HEK293 (cell line): ENCODE measurements at regions not wholly inside any gene's neighbourhood (a gene's known extent, or its start where the extent isn't known, plus 50 kb on each side); places are given as distances from the start of the nearest gene placed in this dataset.

Experiments used
- CTCF ChIA-PET: fragments of 350-600 bp; formaldehyde crosslinking; extraction: SDS; loops from one replicate; lab custom pipeline; 2021; ENCODE audit warnings: antibody characterized with exemption; lab: Yijun Ruan, JAX
- POLR2A ChIA-PET: fragments of 300-600 bp; formaldehyde crosslinking; extraction: SDS; loops from one replicate; lab custom pipeline; 2020; ENCODE audit warnings: antibody characterized with exemption, inconsistent platforms; lab: Yijun Ruan, JAX
- H3K27ac ChIP-seq: fragments of 200-500 bp; sonication (Bioruptor generic); 2 replicates; pipeline ENCODE4 v1.5.1; 2014; ENCODE audit warnings: low read depth, low read length, control low read depth, inconsistent platforms; ENCODE audit errors: extremely low read depth
- H3K36me3 ChIP-seq, 2 experiments: fragments of 200-500 bp in 1 of 2; sonication (Bioruptor generic) in 1 of 2; 1 replicate in 1 of 2; 2 replicates in 1 of 2; pipeline ENCODE4 v1.5.1; 2014 to 2017; ENCODE audit warnings: inconsistent platforms in 2 of 2, low read length in 2 of 2; ENCODE audit not compliant: control insufficient read depth in 2 of 2, insufficient read depth in 1 of 2
- H3K4me1 ChIP-seq: fragments of 200-500 bp; sonication (Bioruptor generic); 2 replicates; pipeline ENCODE4 v1.5.1; 2014; ENCODE audit warnings: mild to moderate bottlenecking, low read length, inconsistent platforms; ENCODE audit not compliant: control insufficient read depth, insufficient read depth
- H3K4me3 ChIP-seq: 2 replicates; pipeline ENCODE4 v1.5.1; 2011; ENCODE audit warnings: low read depth, mild to moderate bottlenecking, control low read depth, low read length, moderate library complexity
- H3K9me3 ChIP-seq: fragments of 200-500 bp; sonication (Bioruptor generic); 2 replicates; pipeline ENCODE4 v1.5.1; 2014; ENCODE audit warnings: low read depth, low read length, inconsistent platforms; ENCODE audit not compliant: control insufficient read depth, insufficient read depth
- KLF16 ChIP-seq: fragments of 450-650 bp; formaldehyde crosslinking; IDR thresholded peaks from 2 replicates; pipeline ENCODE4 v1.5.1; 2017; ENCODE audit warnings: missing biosample characterization, missing genetic modification characterization
- RBAK ChIP-seq: fragments of 450-650 bp; formaldehyde crosslinking; IDR thresholded peaks from 2 replicates; pipeline ENCODE4 v1.5.1; 2016; ENCODE audit warnings: missing biosample characterization, missing genetic modification characterization
- SP2 ChIP-seq: fragments of 450-650 bp; formaldehyde crosslinking; IDR thresholded peaks from 2 replicates; pipeline ENCODE4 v1.5.1; 2016; ENCODE audit warnings: missing biosample characterization, missing genetic modification characterization
- TRIM28 ChIP-seq: IDR thresholded peaks from 2 replicates; pipeline ENCODE4 v1.6.1; 2011; ENCODE audit warnings: low read length, control low read depth, borderline replicate concordance
- YY1 ChIP-seq: fragments of 450-650 bp; formaldehyde crosslinking; IDR thresholded peaks from 2 replicates; pipeline ENCODE4 v1.5.1; 2018; ENCODE audit warnings: missing biosample characterization, missing genetic modification characterization
- ZBTB6 ChIP-seq: fragments of 450-650 bp; formaldehyde crosslinking; IDR thresholded peaks from 2 replicates; pipeline ENCODE4 v1.5.1; 2017; ENCODE audit warnings: missing biosample characterization, missing genetic modification characterization
- ZEB2 ChIP-seq: fragments of 450-650 bp; formaldehyde crosslinking; IDR thresholded peaks from 2 replicates; pipeline ENCODE4 v1.5.1; 2016; ENCODE audit warnings: missing biosample characterization, missing genetic modification characterization
- ZFP41 ChIP-seq: fragments of 450-650 bp; formaldehyde crosslinking; IDR thresholded peaks from 2 replicates; pipeline ENCODE4 v1.5.1; 2016; ENCODE audit warnings: missing biosample characterization, missing genetic modification characterization, borderline replicate concordance
- ZFP69B ChIP-seq: fragments of 450-650 bp; formaldehyde crosslinking; IDR thresholded peaks from 2 replicates; pipeline ENCODE4 v1.5.1; 2016; ENCODE audit warnings: missing biosample characterization, missing genetic modification characterization
- ZIC2 ChIP-seq: fragments of 450-650 bp; formaldehyde crosslinking; IDR thresholded peaks from 2 replicates; pipeline ENCODE4 v1.5.1; 2016; ENCODE audit warnings: missing biosample characterization, missing genetic modification characterization
- ZNF121 ChIP-seq: fragments of 450-650 bp; formaldehyde crosslinking; IDR thresholded peaks from 2 replicates; pipeline ENCODE4 v1.5.1; 2016; ENCODE audit warnings: missing biosample characterization, missing genetic modification characterization
- ZNF138 ChIP-seq: fragments of 450-650 bp; formaldehyde crosslinking; IDR thresholded peaks from 2 replicates; pipeline ENCODE4 v1.5.1; 2016; ENCODE audit warnings: missing biosample characterization, missing genetic modification characterization, borderline replicate concordance
- ZNF169 ChIP-seq: fragments of 450-650 bp; formaldehyde crosslinking; IDR thresholded peaks from 2 replicates; pipeline ENCODE4 v1.5.1; 2016; ENCODE audit warnings: missing biosample characterization, missing genetic modification characterization
- ZNF174 ChIP-seq: fragments of 450-650 bp; formaldehyde crosslinking; IDR thresholded peaks from 2 replicates; pipeline ENCODE4 v1.5.0; 2017; ENCODE audit warnings: missing biosample characterization, mild to moderate bottlenecking, missing genetic modification characterization
- ZNF221 ChIP-seq: fragments of 450-650 bp; formaldehyde crosslinking; IDR thresholded peaks from 2 replicates; pipeline ENCODE4 v1.5.1; 2017; ENCODE audit warnings: missing biosample characterization, missing genetic modification characterization, borderline replicate concordance
- ZNF23 ChIP-seq: fragments of 450-650 bp; formaldehyde crosslinking; IDR thresholded peaks from 2 replicates; pipeline ENCODE4 v1.5.1; 2016; ENCODE audit warnings: missing biosample characterization, missing genetic modification characterization, borderline replicate concordance
- ZNF239 ChIP-seq: fragments of 450-650 bp; formaldehyde crosslinking; IDR thresholded peaks from 2 replicates; pipeline ENCODE4 v1.5.1; 2016; ENCODE audit warnings: missing biosample characterization, missing genetic modification characterization
- ZNF266 ChIP-seq: fragments of 450-650 bp; formaldehyde crosslinking; IDR thresholded peaks from 2 replicates; pipeline ENCODE4 v1.5.1; 2016; ENCODE audit warnings: missing biosample characterization, missing genetic modification characterization, low read depth
- ZNF311 ChIP-seq: fragments of 450-650 bp; formaldehyde crosslinking; IDR thresholded peaks from 2 replicates; pipeline ENCODE4 v1.5.1; 2017; ENCODE audit warnings: missing biosample characterization, missing genetic modification characterization, borderline replicate concordance
- ZNF335 ChIP-seq: fragments of 450-650 bp; formaldehyde crosslinking; conservative IDR thresholded peaks from 2 replicates; pipeline ENCODE4 v1.5.1; 2016; ENCODE audit warnings: missing biosample characterization, missing genetic modification characterization
- ZNF354C ChIP-seq: fragments of 450-650 bp; formaldehyde crosslinking; IDR thresholded peaks from 2 replicates; pipeline ENCODE4 v1.5.1; 2016; ENCODE audit warnings: missing biosample characterization, missing genetic modification characterization, low read depth, borderline replicate concordance
- ZNF416 ChIP-seq: fragments of 450-650 bp; formaldehyde crosslinking; IDR thresholded peaks from 2 replicates; pipeline ENCODE4 v1.5.1; 2016; ENCODE audit warnings: missing biosample characterization, missing genetic modification characterization
- ZNF510 ChIP-seq: fragments of 450-650 bp; formaldehyde crosslinking; IDR thresholded peaks from 2 replicates; pipeline ENCODE4 v1.5.1; 2018; ENCODE audit warnings: mild to moderate bottlenecking, missing genetic modification characterization, missing biosample characterization; ENCODE audit not compliant: insufficient replicate concordance
- ZNF521 ChIP-seq: fragments of 450-650 bp; formaldehyde crosslinking; IDR thresholded peaks from 2 replicates; pipeline ENCODE4 v1.5.1; 2017; ENCODE audit warnings: missing biosample characterization, mild to moderate bottlenecking, missing genetic modification characterization
- ZNF561 ChIP-seq: fragments of 450-650 bp; IDR thresholded peaks from 2 replicates; pipeline ENCODE4 v1.5.1; 2018; ENCODE audit warnings: missing biosample characterization, missing genetic modification characterization, borderline replicate concordance
- ZNF571 ChIP-seq: fragments of 450-650 bp; formaldehyde crosslinking; IDR thresholded peaks from 2 replicates; pipeline ENCODE4 v1.5.0; 2017; ENCODE audit warnings: missing biosample characterization, missing genetic modification characterization
- ZNF600 ChIP-seq: fragments of 450-650 bp; formaldehyde crosslinking; IDR thresholded peaks from 2 replicates; pipeline ENCODE4 v1.5.1; 2016; ENCODE audit warnings: missing biosample characterization, missing genetic modification characterization
- ZNF658 ChIP-seq: fragments of 450-650 bp; formaldehyde crosslinking; IDR thresholded peaks from 2 replicates; pipeline ENCODE4; 2016; ENCODE audit warnings: missing biosample characterization, missing genetic modification characterization
- ZNF664 ChIP-seq: fragments of 450-650 bp; formaldehyde crosslinking; IDR thresholded peaks from 2 replicates; pipeline ENCODE4 v1.5.1; 2016; ENCODE audit warnings: missing biosample characterization, missing genetic modification characterization
- ZNF768 ChIP-seq: fragments of 450-650 bp; formaldehyde crosslinking; IDR thresholded peaks from 2 replicates; pipeline ENCODE4 v1.5.1; 2018; ENCODE audit warnings: missing biosample characterization, mild to moderate bottlenecking, missing genetic modification characterization
- ZSCAN30 ChIP-seq: fragments of 450-650 bp; IDR thresholded peaks from 2 replicates; pipeline ENCODE4 v1.5.1; 2018; ENCODE audit warnings: missing biosample characterization, mild to moderate bottlenecking, missing genetic modification characterization, moderate library complexity
- TF ChIP-seq, protein P1 (sequence below): fragments of 450-650 bp; formaldehyde crosslinking; IDR thresholded peaks from 2 replicates; pipeline ENCODE4 v1.5.1; 2016; ENCODE audit warnings: missing biosample characterization, missing genetic modification characterization
- TF ChIP-seq, protein P2 (sequence below): fragments of 450-650 bp; formaldehyde crosslinking; IDR thresholded peaks from 2 replicates; pipeline ENCODE4 v1.5.1; 2016; ENCODE audit warnings: missing biosample characterization, missing genetic modification characterization
- TF ChIP-seq, protein P3 (sequence below): fragments of 450-650 bp; formaldehyde crosslinking; IDR thresholded peaks from 2 replicates; pipeline ENCODE4 v1.5.1; 2017; ENCODE audit warnings: missing biosample characterization, missing genetic modification characterization
- TF ChIP-seq, protein P4 (sequence below): fragments of 450-650 bp; formaldehyde crosslinking; IDR thresholded peaks from 2 replicates; pipeline ENCODE4 v1.5.1; 2016; ENCODE audit warnings: missing biosample characterization, missing genetic modification characterization

DNA sequence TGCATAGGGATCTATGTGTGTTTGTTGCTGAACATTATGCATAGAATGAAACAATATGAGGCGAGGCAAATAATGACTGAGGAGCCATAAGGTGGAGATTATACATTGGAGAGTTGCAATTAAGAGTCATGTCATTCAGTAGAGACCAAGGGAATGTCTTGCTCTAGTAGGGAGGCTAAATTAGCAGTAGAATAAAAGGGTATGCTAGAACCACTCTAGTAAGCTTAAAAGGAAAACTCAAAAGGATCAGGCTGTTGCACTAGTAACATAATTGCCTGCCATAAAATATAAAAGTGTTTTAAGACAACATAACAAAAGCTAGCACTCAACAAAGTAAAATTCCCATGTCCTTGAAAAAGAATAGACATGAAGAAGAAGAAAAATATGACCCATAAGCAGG, 586.2 kb upstream of the DIAPH2 start:
- POLR2A ChIA-PET, result no interaction called here
- CTCF ChIA-PET, result no interaction called here

GRCh38 chrX:96102997-96103396, 581.6 kb upstream of the DIAPH2 start:
- POLR2A ChIA-PET, result no interaction called here
- no peaks in the 10 kb centered on the region for H3K4me1 ChIP-seq

More for the DNA sequence above, 586.2 kb upstream of the DIAPH2 start:
- no peaks in the 10 kb centered on the region for H3K36me3 ChIP-seq
- no peaks in the 10 kb centered on the region for H3K4me1 ChIP-seq
- H3K4me3 ChIP-seq, result no peak overlapping the region
- no peak for TF ChIP-seq ZNF354C
- TF ChIP-seq ZSCAN30 (tag by site-specific recombination), result no peak
- TF ChIP-seq ZNF138 (tag by site-specific recombination), result no peak
- TF ChIP-seq ZNF169 (tag by site-specific recombination), result no peak
- no peak for TF ChIP-seq YY1 (tag by site-specific recombination)
- TF ChIP-seq ZIC2 (tag by site-specific recombination), result no peak
- no peak for TF ChIP-seq ZNF521 (tag by site-specific recombination)
- TF ChIP-seq TRIM28, result no peak
- TF ChIP-seq, protein P1, sequence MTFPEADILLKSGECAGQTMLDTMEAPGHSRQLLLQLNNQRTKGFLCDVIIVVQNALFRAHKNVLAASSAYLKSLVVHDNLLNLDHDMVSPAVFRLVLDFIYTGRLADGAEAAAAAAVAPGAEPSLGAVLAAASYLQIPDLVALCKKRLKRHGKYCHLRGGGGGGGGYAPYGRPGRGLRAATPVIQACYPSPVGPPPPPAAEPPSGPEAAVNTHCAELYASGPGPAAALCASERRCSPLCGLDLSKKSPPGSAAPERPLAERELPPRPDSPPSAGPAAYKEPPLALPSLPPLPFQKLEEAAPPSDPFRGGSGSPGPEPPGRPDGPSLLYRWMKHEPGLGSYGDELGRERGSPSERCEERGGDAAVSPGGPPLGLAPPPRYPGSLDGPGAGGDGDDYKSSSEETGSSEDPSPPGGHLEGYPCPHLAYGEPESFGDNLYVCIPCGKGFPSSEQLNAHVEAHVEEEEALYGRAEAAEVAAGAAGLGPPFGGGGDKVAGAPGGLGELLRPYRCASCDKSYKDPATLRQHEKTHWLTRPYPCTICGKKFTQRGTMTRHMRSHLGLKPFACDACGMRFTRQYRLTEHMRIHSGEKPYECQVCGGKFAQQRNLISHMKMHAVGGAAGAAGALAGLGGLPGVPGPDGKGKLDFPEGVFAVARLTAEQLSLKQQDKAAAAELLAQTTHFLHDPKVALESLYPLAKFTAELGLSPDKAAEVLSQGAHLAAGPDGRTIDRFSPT (tag by site-specific recombination), result no peak
- no peak for TF ChIP-seq ZNF221
- no peak for TF ChIP-seq ZNF658
- TF ChIP-seq ZNF174 (tag by site-specific recombination), result no peak
- TF ChIP-seq ZNF23, result no peak
- no peak for TF ChIP-seq ZEB2 (tag by site-specific recombination)
- no peak for TF ChIP-seq ZFP69B (tag by site-specific recombination)
- TF ChIP-seq ZNF311, result no peak
- TF ChIP-seq ZNF416, result no peak
- TF ChIP-seq ZNF600, result no peak
- H3K27ac ChIP-seq, result no peak overlapping the region
- no peaks in the 10 kb centered on the region for H3K9me3 ChIP-seq

More at GRCh38 chrX:96102997-96103396, 581.6 kb upstream of the DIAPH2 start:
- CTCF ChIA-PET, result interaction anchor here (0.6 kb wide), 1 partner anchor 9 kb away, joined by 3 read pairs; no protein-coding TSS in a partner anchor
- H3K9me3 ChIP-seq, result no peaks in the 10 kb centered on the region
- H3K4me3 ChIP-seq, result no peak overlapping the region
- TF ChIP-seq ZNF561, result no peak
- TF ChIP-seq, protein P2, sequence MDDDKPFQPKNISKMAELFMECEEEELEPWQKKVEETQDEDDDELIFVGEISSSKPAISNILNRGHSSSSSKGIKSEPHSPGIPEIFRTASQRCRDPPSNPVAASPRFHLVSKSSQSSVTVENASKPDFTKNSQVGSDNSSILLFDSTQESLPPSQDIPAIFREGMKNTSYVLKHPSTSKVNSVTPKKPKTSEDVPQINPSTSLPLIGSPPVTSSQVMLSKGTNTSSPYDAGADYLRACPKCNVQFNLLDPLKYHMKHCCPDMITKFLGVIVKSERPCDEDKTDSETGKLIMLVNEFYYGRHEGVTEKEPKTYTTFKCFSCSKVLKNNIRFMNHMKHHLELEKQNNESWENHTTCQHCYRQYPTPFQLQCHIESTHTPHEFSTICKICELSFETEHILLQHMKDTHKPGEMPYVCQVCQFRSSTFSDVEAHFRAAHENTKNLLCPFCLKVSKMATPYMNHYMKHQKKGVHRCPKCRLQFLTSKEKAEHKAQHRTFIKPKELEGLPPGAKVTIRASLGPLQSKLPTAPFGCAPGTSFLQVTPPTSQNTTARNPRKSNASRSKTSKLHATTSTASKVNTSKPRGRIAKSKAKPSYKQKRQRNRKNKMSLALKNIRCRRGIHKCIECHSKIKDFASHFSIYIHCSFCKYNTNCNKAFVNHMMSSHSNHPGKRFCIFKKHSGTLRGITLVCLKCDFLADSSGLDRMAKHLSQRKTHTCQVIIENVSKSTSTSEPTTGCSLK, result no peak
- TF ChIP-seq ZNF121 (tag by site-specific recombination), result no peak
- TF ChIP-seq ZNF335, result no peak
- TF ChIP-seq, protein P3, sequence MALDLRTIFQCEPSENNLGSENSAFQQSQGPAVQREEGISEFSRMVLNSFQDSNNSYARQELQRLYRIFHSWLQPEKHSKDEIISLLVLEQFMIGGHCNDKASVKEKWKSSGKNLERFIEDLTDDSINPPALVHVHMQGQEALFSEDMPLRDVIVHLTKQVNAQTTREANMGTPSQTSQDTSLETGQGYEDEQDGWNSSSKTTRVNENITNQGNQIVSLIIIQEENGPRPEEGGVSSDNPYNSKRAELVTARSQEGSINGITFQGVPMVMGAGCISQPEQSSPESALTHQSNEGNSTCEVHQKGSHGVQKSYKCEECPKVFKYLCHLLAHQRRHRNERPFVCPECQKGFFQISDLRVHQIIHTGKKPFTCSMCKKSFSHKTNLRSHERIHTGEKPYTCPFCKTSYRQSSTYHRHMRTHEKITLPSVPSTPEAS (tag by site-specific recombination), result no peak
- no peak for TF ChIP-seq ZNF664 (tag by site-specific recombination)
- no peak for TF ChIP-seq ZNF600
- TF ChIP-seq ZNF239, result no peak
- TF ChIP-seq ZBTB6 (tag by site-specific recombination), result no peak
- TF ChIP-seq ZNF510 (tag by site-specific recombination), result no peak
- TF ChIP-seq RBAK, result no peak
- no peak for TF ChIP-seq ZFP41 (tag by site-specific recombination)
- no peak for TF ChIP-seq SP2
- no peak for TF ChIP-seq ZNF571 (tag by site-specific recombination)
- TF ChIP-seq KLF16 (tag by site-specific recombination), result no peak
- no peak for TF ChIP-seq ZNF768
- TF ChIP-seq, protein P4, sequence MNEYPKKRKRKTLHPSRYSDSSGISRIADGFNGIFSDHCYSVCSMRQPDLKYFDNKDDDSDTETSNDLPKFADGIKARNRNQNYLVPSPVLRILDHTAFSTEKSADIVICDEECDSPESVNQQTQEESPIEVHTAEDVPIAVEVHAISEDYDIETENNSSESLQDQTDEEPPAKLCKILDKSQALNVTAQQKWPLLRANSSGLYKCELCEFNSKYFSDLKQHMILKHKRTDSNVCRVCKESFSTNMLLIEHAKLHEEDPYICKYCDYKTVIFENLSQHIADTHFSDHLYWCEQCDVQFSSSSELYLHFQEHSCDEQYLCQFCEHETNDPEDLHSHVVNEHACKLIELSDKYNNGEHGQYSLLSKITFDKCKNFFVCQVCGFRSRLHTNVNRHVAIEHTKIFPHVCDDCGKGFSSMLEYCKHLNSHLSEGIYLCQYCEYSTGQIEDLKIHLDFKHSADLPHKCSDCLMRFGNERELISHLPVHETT (tag by site-specific recombination), result no peak
- no peak for TF ChIP-seq ZNF266 (tag by site-specific recombination)
- H3K36me3 ChIP-seq, result no peaks in the 10 kb centered on the region
- no peak overlapping the region for H3K27ac ChIP-seq
